SH-SY5Y (cell line): ENCODE measurements at regions not wholly inside any gene's neighbourhood (a gene's known extent, or its start where the extent isn't known, plus 50 kb on each side); places are given as distances from the start of the nearest gene placed in this dataset.

Source experiments
- GATA2 ChIP-seq: IDR thresholded peaks from 2 replicates; pipeline ENCODE4 v1.6.1; 2011; ENCODE audit warnings: mild to moderate bottlenecking, low read depth, low read length
- GATA3 ChIP-seq: IDR thresholded peaks from 2 replicates; pipeline ENCODE4 v1.6.1; 2011; ENCODE audit warnings: low read depth, mild to moderate bottlenecking, low read length, moderate library complexity

DNA sequence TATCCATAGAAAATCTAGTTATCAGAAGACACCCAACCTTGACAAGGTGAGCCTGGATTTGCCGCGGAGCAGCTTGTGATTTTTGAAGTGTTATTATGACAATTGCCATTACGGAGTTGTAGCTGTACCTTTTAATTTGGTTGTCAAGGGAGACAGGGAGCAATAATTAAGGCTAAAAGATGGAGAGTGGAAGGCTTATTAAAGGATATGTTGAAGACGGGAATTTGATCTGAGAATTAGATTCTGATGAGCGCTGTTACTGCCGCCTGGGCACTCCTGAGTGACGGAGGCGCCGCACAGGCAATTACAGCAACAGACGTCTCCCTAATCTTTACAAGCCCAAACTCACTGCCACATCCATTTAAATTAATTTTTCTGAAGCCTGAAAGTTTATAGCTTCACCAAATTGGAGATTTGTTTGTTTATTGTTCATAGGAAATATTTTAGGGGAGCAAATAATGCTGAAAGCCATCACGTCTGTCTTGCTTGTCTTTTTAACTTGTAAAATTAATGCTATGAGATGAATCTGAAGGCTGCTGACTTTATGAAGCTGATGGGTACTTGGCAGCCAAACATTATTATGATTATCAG, 475.0 kb upstream of the ADARB2 start:
- TF ChIP-seq GATA2 (no peak), GATA3 (no peak)
